Middle frontal gyrus (tissue), 1 donor: ENCODE measurements at regions not wholly inside any gene's neighbourhood (a gene's known extent, or its start where the extent isn't known, plus 50 kb on each side); places are given as distances from the start of the nearest gene placed in this dataset.
"Not testable (repeated sequence)": the region's sequence is repeated elsewhere in the genome, so short reads cannot be mapped to it uniquely, and the experiment has no call there.

Source experiments
- DNase-seq: peaks from one replicate; pipeline ENCODE4 v3.0.0-alpha.2; 2015; ENCODE audit warnings: low spot score; ENCODE audit errors: extremely low spot score

- DNase-seq: no peak
Measured at GRCh38 chr4:14419516-14419915, 582.8 kb upstream of the CPEB2 start.

GRCh38 chr4:14426297-14426696 is 576.0 kb upstream of the CPEB2 start:
- DNase-seq: not testable (repeated sequence)

- no peak for DNase-seq
Measured at GRCh38 chr4:14428125-14428524, 574.2 kb upstream of the CPEB2 start.

DNA sequence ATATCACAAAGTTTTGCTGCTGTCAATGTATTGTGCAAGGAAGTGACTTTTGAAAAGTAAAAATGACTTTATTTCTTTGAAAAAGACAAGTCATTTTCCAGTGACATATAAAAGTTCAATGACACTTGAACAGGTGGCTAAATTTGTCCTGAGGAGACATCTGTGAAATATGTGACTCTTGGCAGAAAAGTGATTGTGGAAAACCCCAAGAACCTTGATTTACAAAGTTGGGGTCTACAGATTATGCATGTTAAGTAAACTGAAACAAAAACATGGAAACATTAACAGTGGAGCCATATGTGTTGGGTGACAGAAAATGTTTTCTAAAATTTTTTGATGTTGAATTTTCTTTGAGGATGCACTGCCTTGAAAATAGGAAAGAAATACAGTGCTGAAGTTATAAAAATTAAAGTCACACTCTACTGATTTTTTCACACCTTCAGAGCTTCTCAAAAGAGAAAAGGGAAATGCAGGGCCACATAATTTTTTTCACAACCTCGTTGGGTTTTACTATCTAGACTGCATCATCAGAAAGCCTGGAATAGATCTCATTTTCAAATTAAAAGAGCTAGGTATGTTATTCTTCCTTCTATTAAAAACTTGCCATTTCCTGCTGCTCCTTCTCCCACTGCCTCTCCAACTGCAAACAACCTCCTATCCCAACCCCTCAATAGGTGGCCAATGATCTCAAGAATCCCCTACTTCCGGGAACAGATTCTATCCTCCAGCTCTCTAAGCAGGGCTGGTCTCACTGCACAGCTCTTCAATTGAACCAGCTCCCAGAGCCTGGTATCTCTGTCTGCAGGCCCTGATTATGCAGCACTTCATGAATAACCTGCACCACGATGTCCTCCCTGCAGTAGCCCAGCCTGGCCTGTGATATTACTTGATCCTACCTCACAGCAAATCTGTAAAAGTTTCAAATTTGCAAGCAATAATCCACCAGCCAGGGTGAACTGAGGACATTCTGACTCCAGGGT is 570.8 kb upstream of the CPEB2 start:
- DNase-seq: no peak

DNA sequence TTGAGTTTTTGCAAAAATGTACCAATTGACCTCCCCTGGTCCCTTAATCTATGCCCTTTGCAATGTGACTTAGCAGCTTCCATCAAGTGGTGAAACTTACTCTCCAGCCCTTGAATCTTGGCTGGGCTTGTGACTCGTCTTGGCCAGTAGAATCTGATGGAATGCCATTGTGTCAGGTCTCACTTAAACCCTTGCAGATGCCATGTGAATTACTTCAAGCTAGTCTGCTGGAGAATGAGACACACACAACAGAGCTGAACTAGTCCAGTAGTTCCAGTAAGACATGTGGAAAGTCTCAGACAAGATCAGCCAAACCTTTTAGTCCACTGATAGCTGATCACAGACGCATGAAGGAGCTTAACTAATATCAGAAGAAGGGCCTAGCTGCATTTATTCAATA is 567.8 kb upstream of the CPEB2 start:
- no peak for DNase-seq

DNA sequence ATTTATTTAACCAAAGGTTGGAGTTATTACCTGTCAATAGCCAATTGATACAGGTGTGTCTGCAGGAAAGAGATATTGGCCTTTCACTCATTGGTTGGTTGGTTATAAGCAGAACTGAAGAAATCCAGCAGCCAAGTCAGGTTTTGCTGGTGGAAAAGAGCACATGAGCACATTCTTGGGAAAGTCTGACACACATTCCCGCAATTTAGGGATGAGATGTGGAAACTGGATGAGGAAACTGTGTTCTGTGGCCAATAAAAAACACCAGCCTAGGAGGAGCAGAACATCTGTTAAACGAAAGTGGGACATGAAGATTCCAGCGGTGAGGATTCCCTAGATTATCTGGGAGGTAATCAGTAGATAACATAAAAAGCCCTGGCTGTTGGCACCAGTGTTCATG is 567.4 kb upstream of the CPEB2 start:
- no peak for DNase-seq

GRCh38 chr4:14441561-14441960 is 560.7 kb upstream of the CPEB2 start:
- DNase-seq: no peak

DNA sequence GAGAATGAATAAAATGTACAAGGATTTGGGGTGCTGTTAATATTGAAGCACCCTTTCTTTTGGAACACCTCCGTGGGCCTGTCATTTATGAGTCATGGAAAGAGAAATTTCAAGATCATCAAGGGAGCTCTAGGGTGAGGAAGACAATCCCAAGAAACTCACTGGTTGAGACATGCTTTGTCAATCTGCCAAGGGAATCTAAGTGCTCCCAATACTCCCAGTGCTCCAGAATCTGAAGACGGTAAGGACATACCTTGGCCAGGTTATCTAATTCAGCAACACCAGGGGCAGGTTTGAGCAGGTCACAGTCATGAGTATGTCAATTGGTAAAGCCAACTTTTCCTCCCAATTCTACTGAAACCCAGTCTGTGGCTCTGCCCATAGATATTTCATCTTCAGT is 556.4 kb upstream of the CPEB2 start:
- DNase-seq: no peak

- no peak for DNase-seq
Measured at GRCh38 chr4:14446311-14446710, 556.0 kb upstream of the CPEB2 start.

DNA sequence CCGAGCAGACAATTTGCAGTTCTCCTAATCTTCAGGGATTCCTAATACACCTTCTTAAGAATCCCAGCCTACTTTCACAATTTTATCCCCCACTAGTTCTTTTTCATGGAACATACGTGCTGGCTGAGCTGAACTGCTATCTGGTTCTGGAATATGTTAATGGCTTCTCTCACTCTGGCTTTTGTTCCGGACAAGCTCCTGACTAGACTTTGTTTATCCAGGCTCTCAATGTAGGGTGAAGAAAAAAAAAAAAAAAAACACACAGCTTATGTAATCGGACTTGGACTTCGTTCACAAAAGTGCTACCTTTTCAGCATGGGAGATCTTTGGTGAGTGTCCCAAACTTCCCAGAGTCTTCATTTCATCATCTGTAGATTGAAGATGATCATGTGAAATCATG is 555.4 kb upstream of the CPEB2 start:
- no peak for DNase-seq

DNA sequence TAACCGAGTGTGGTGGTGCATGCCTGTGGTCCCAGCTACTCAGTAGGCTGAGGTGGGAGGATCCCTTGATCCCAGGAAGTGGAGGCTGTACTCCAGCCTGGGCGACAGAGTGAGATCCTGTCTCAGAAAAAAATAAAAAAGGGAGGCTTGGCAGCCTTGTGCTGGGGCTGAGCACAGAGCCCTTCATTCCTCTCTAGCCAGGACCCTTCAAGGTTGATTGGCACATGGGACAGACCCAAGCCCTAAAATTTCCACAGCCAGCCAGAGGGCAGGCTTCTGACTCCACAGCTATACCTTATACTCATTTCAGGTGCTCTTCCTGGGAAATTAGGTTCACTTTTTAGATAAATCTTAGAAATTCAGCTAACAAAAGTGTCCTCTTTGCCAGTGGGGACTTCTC is 553.0 kb upstream of the CPEB2 start:
- no peak for DNase-seq

- DNase-seq: no peak
Measured at GRCh38 chr4:14452001-14452400, 550.3 kb upstream of the CPEB2 start.

- DNase-seq: no peak
Measured at GRCh38 chr4:14452764-14453163, 549.5 kb upstream of the CPEB2 start.

GRCh38 chr4:14458463-14458862 is 543.8 kb upstream of the CPEB2 start:
- no peak for DNase-seq

DNA sequence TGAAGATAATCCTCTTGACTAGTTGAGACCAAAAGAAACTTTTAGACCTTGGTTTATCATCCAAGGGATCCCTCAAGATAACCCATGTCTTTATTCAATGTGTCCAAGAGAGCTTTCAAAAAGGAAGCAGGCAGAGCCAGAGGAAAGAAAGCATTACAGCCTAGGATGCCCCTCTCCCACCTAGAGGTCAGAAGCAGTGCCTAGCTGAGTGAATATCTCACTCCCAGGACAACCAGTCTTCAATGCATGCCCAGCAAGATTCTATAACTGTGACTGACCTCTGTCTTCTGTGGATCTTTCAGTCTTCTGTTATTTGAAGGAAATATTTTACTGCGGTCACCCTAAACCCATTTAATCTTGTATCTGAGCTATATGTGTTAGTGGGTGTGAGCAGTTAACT is 537.2 kb upstream of the CPEB2 start:
- DNase-seq: no peak

DNA sequence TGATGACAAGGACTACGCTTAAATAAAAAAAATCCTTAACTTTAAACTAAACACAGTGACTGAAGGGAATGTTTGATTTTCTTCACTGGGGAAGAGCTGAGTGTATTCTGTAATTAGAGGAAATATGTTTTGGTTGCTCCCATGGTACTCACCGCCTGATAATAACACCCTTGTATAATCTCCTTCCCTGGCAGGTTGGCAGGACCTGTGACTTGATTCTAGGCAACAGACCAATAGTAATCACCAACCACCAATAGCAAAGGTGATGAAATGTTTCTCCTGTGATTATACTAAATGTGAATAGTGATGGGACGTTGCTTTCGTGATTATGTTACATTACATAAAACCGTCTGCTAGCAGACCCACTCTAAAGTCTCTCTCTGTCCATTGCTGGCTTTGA is 536.8 kb upstream of the CPEB2 start:
- DNase-seq: no peak

GRCh38 chr4:14478504-14478903 is 523.8 kb upstream of the CPEB2 start:
- DNase-seq: no peak

DNA sequence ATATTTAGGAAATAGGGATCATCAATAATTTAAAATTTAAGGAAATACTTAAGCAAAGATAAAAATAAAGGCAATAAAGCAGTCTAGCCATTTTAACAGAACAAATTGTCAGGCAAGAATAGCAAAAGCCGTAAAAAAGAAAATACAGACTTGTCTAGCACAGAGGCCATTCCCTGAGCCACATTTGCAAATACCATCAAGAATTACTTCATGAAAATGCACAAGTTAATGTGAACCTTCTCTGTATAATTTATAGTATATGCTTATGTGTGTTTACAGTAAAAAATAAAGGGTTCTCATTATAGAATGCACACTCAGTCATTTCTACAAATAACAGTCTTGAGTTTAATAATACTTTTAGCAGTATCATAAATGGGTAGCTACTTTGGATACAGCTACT is 505.9 kb upstream of the CPEB2 start:
- no peak for DNase-seq

DNA sequence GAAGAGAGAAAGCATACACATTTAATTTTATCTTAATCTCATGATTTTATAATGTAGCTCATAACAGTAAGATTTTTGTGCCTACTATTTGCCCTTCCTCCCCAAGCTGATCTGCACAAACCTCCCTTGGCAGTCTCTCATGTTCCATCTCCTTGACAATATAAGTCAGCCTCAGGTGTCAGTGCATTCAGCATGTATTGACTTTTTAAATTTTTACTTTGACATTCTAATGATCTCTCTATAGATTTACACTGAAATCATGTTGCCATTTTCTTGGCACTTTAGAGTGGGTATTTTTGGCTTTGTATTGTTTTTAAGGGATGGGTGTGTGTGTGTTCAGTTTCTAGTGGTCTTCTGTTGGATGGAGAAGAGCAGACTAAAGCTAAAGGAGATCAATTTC is 505.3 kb upstream of the CPEB2 start:
- no peak for DNase-seq

- DNase-seq: no peak
Measured at GRCh38 chr4:14504162-14504561, 498.1 kb upstream of the CPEB2 start.

DNA sequence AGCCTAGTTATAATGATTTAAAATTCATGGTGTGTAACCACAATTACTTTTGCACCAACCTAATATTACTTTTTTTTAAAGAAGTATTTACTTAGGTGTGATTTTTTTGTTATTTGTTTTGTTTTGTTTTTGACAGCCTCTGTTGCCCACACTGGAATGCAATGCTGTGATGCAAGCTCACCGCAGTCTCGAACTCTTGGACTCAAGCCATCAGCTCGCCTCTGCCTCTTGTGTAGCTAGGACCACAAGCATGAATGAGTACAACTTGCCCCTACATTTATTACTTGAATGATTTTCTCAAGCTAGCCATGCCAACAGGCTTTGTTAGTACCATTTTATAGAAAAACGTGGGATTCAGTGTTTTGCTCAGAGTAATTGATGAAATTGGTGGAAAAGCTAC is 488.8 kb upstream of the CPEB2 start:
- DNase-seq: no peak

DNA sequence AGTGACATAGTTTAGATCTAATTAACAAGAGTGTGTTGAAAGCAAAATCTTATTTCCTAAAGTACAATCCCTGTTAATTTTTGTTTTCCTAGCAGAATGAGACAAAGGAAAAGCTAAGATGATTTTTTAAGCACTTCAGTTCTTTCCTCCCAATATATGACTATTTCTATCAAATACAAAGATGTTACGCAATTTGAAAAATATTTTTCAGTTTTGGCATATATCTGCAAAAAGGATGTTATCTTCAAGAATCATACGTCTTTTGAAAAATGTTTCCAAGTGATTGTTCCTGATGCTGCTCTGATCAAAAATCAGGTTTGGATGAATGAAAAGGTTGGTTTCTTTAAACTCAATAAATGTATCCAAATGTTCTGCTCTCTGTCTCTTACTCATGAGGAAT is 486.7 kb upstream of the CPEB2 start:
- no peak for DNase-seq

DNA sequence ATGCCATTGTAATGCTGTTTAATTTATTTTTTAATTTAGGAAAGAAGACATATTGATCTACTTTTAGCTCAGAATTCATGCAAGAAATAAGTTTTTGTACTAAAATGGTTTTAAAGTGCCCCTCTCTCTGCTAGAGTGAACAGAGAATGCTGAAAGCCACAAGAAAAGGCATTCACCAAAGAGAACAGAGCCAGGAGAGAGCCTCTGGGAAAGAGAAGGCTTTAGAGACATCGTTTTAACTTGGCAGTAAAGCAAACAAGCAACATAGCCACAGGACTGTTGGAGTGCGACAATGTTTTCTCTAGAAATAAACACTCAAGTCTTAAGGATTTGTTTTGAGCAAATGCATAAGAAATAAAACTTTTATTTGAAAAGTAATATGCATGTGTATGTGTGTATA is 484.1 kb upstream of the CPEB2 start:
- no peak for DNase-seq
